RCC 7860 (cell line): ENCODE measurements at regions not wholly inside any gene's neighbourhood (a gene's known extent, or its start where the extent isn't known, plus 50 kb on each side); places are given as distances from the start of the nearest gene placed in this dataset.

Experiments used
- DNase-seq: peaks from one replicate; pipeline ENCODE4 v3.0.0-alpha.2; 2015; ENCODE audit warnings: low spot score
- FAIRE-seq: peaks from 2 replicates; lab custom pipeline; 2012; peaks lifted over from hg19 to GRCh38; lab: Jason Lieb, UNC

GRCh38 chr20:24116611-24117010 lies 128.0 kb upstream of the GGTLC1 start:
- no peak for FAIRE-seq
- no peak for DNase-seq

- DNase-seq (no peak), FAIRE-seq (no peak)
Observed at GRCh38 chr20:24112360-24112759, 123.8 kb upstream of the GGTLC1 start.

GRCh38 chr20:24111858-24112257 lies 123.3 kb upstream of the GGTLC1 start:
- DNase-seq (no peak), FAIRE-seq (no peak)

GRCh38 chr20:24109537-24109936 lies 121.0 kb upstream of the GGTLC1 start:
- DNase-seq (no peak), FAIRE-seq (no peak)

GRCh38 chr20:24109008-24109407 lies 120.4 kb upstream of the GGTLC1 start:
- FAIRE-seq (no peak), DNase-seq (no peak)

GRCh38 chr20:24108581-24108980 lies 120.0 kb upstream of the GGTLC1 start:
- no peak for DNase-seq
- no peak for FAIRE-seq

GRCh38 chr20:24106801-24107445 lies 118.3 kb upstream of the GGTLC1 start:
- no peak for DNase-seq
- no peak for FAIRE-seq

GRCh38 chr20:24106150-24106800 lies 117.7 kb upstream of the GGTLC1 start:
- FAIRE-seq (no peak), DNase-seq (no peak)

GRCh38 chr20:24102749-24103333 lies 114.3 kb upstream of the GGTLC1 start:
- FAIRE-seq, result no peak
- peak; percentile 6 for DNase-seq

- no peak for DNase-seq
- FAIRE-seq, result no peak
Observed at GRCh38 chr20:24102290-24102689, 113.7 kb upstream of the GGTLC1 start.

- DNase-seq (peak; percentile 27), FAIRE-seq (no peak)
Observed at GRCh38 chr20:24100370-24101011, 111.9 kb upstream of the GGTLC1 start.

GRCh38 chr20:24098886-24099285 lies 110.3 kb upstream of the GGTLC1 start:
- no peak for FAIRE-seq

GRCh38 chr20:24097506-24098245 lies 109.1 kb upstream of the GGTLC1 start:
- FAIRE-seq (no peak), DNase-seq (no peak)

More at GRCh38 chr20:24098886-24099285, 110.3 kb upstream of the GGTLC1 start:
- no peak for DNase-seq

- FAIRE-seq, result no peak
Observed at GRCh38 chr20:24096864-24097450, 108.4 kb upstream of the GGTLC1 start.

GRCh38 chr20:24096264-24096663 lies 107.7 kb upstream of the GGTLC1 start:
- no peak for FAIRE-seq
- no peak for DNase-seq

More at GRCh38 chr20:24096864-24097450, 108.4 kb upstream of the GGTLC1 start:
- DNase-seq, result no peak

- DNase-seq (no peak), FAIRE-seq (no peak)
Observed at GRCh38 chr20:24095756-24096155, 107.2 kb upstream of the GGTLC1 start.

- DNase-seq (no peak), FAIRE-seq (no peak)
Observed at GRCh38 chr20:24095303-24095702, 106.7 kb upstream of the GGTLC1 start.

GRCh38 chr20:24089576-24089975 lies 101.0 kb upstream of the GGTLC1 start:
- FAIRE-seq (no peak), DNase-seq (no peak)

GRCh38 chr20:24086121-24086520 lies 97.5 kb upstream of the GGTLC1 start:
- FAIRE-seq, result no peak
- DNase-seq, result no peak

GRCh38 chr20:24084281-24084680 lies 95.7 kb upstream of the GGTLC1 start:
- DNase-seq, result no peak
- FAIRE-seq, result no peak

- FAIRE-seq (no peak), DNase-seq (no peak)
Observed at GRCh38 chr20:24081077-24081476, 92.5 kb upstream of the GGTLC1 start.
